IMR-90 (cell line): ENCODE measurements at regions not wholly inside any gene's neighbourhood (a gene's known extent, or its start where the extent isn't known, plus 50 kb on each side); places are given as distances from the start of the nearest gene placed in this dataset.

Experiments used
- ATAC-seq: fragments of 200-7000 bp; cut with Tn5 transposase; 2 replicates; pipeline ENCODE4 v1.9.1; 2020; ENCODE audit warnings: low read depth, mild to moderate bottlenecking, moderate library complexity
- BruUV-seq: library from RNA; stranded (reverse); fragments of 400-500 nt; replicated peaks from 2 replicates; lab custom pipeline; 2021; lab: Mats Ljungman, UMichigan
- CTCF ChIA-PET: fragments of 300-600 bp; formaldehyde crosslinking; extraction: SDS; loops from one replicate; lab custom pipeline; 2021; ENCODE audit warnings: antibody characterized with exemption; lab: Yijun Ruan, JAX
- POLR2A ChIA-PET: fragments of 300-600 bp; sonication (Branson Sonifier 250); formaldehyde crosslinking; loops from one replicate; lab custom pipeline; 2022; ENCODE audit warnings: antibody characterized with exemption; ENCODE audit not compliant: unreplicated experiment; lab: Charles Lee
- DNase-seq: peaks from one replicate; pipeline ENCODE4 v3.0.0; 2013
- H2AFZ ChIP-seq: replicated peaks from 2 replicates; pipeline ENCODE3; 2013; ENCODE audit warnings: low read length, mild to moderate bottlenecking; ENCODE audit not compliant: poor library complexity
- H2AK5ac ChIP-seq: 2 replicates; pipeline ENCODE4 v1.6.1; 2013; ENCODE audit warnings: low read depth, low read length, inconsistent platforms
- H2AK9ac ChIP-seq: replicated peaks from 2 replicates; pipeline ENCODE3; 2013; ENCODE audit warnings: mild to moderate bottlenecking, low read depth, low read length, moderate library complexity; ENCODE audit not compliant: poor library complexity
- H2BK120ac ChIP-seq: 2 replicates; pipeline ENCODE4 v1.6.1; 2013; ENCODE audit warnings: low read depth, low read length, inconsistent platforms
- H2BK15ac ChIP-seq: 3 replicates; pipeline ENCODE4 v1.6.1; 2013; ENCODE audit warnings: low read depth, low read length, inconsistent platforms
- H2BK20ac ChIP-seq: 2 replicates; pipeline ENCODE4 v1.6.1; 2013; ENCODE audit warnings: low read depth, mild to moderate bottlenecking, inconsistent platforms, low read length, moderate library complexity
- H2BK5ac ChIP-seq: 2 replicates; pipeline ENCODE4 v1.6.1; 2013; ENCODE audit warnings: mild to moderate bottlenecking, low read depth, low read length, inconsistent platforms; ENCODE audit not compliant: poor library complexity, severe bottlenecking
- H3K14ac ChIP-seq: replicated peaks from 2 replicates; pipeline ENCODE4 v1.6.1; 2013; ENCODE audit warnings: low read depth, low read length, inconsistent platforms
- H3K18ac ChIP-seq: 2 replicates; pipeline ENCODE4 v1.6.1; 2013; ENCODE audit warnings: low read depth, low read length, control low read depth
- H3K23ac ChIP-seq: 2 replicates; pipeline ENCODE4 v1.6.1; 2013; ENCODE audit warnings: low read depth, low read length, inconsistent platforms
- H3K27ac ChIP-seq: 2 replicates; pipeline ENCODE4 v1.5.1; 2013; ENCODE audit warnings: mild to moderate bottlenecking, control low read depth, low read length; ENCODE audit not compliant: insufficient read depth
- H3K27me3 ChIP-seq: 2 replicates; pipeline ENCODE4 v1.6.1; 2013; ENCODE audit warnings: low read length; ENCODE audit not compliant: control insufficient read depth, insufficient read depth
- H3K36me3 ChIP-seq: 2 replicates; pipeline ENCODE4 v1.6.1; 2013; ENCODE audit warnings: low read length, mixed read lengths; ENCODE audit not compliant: control insufficient read depth, insufficient read depth
- H3K4ac ChIP-seq: 2 replicates; pipeline ENCODE4 v1.6.1; 2013; ENCODE audit warnings: low read depth, low read length, inconsistent platforms
- H3K4me1 ChIP-seq: 2 replicates; pipeline ENCODE4 v1.6.1; 2013; ENCODE audit warnings: low read length, mixed read lengths; ENCODE audit not compliant: control insufficient read depth, insufficient read depth
- H3K4me2 ChIP-seq: 2 replicates; pipeline ENCODE4 v1.6.1; 2013; ENCODE audit warnings: low read depth, mild to moderate bottlenecking, control low read depth, low read length, moderate library complexity
- H3K4me3 ChIP-seq: 2 replicates; pipeline ENCODE4 v1.5.1; 2013; ENCODE audit warnings: low read depth, mild to moderate bottlenecking, control low read depth, low read length, moderate library complexity; ENCODE audit not compliant: insufficient read depth
- H3K56ac ChIP-seq: 2 replicates; pipeline ENCODE4 v1.6.1; 2013; ENCODE audit warnings: low read length, inconsistent platforms; ENCODE audit not compliant: insufficient read depth; ENCODE audit errors: extremely low read depth
- H3K79me1 ChIP-seq, 2 experiments: 2 replicates each; pipeline ENCODE4 v1.6.1; 2013; ENCODE audit warnings: low read length in 2 of 2, inconsistent platforms in 1 of 2, low read depth in 1 of 2
- H3K9ac ChIP-seq: 2 replicates; pipeline ENCODE4 v1.6.1; 2013; ENCODE audit warnings: low read depth, low read length, control low read depth
- H3K9me1 ChIP-seq: 2 replicates; pipeline ENCODE4 v1.6.1; 2013; ENCODE audit warnings: low read length, inconsistent platforms; ENCODE audit not compliant: insufficient read depth
- H3K9me3 ChIP-seq: 2 replicates; pipeline ENCODE4 v1.6.1; 2013; ENCODE audit warnings: low read length; ENCODE audit not compliant: control insufficient read depth, insufficient read depth
- H4K20me1 ChIP-seq: 2 replicates; pipeline ENCODE4 v1.6.1; 2013; ENCODE audit warnings: low read length, inconsistent platforms; ENCODE audit not compliant: insufficient read depth
- H4K5ac ChIP-seq: 2 replicates; pipeline ENCODE4 v1.6.1; 2013; ENCODE audit warnings: mild to moderate bottlenecking, low read depth, low read length, control low read depth
- H4K8ac ChIP-seq, 2 experiments: 2 replicates each; pipeline ENCODE4 v1.6.1; 2013; ENCODE audit warnings: low read depth in 2 of 2, low read length in 2 of 2, control low read depth in 1 of 2, inconsistent platforms in 1 of 2
- H4K91ac ChIP-seq: 2 replicates; pipeline ENCODE4 v1.6.1; 2013; ENCODE audit warnings: low read depth, low read length, inconsistent platforms; ENCODE audit not compliant: insufficient read depth
- BHLHE40 ChIP-seq: fragments of 150-350 bp; IDR thresholded peaks from 2 replicates; pipeline ENCODE4 v1.6.1; 2016; ENCODE audit warnings: mild to moderate bottlenecking, low read depth, low read length
- CEBPB ChIP-seq: IDR thresholded peaks from 2 replicates; pipeline ENCODE4 v1.6.1; 2012; ENCODE audit warnings: low read depth, low read length, improper control_type of control experiment
- FOS ChIP-seq: fragments of 150-350 bp; IDR thresholded peaks from 2 replicates; pipeline ENCODE4 v1.6.1; 2016; ENCODE audit warnings: low read depth, low read length
- MAFK ChIP-seq: IDR thresholded peaks from 2 replicates; pipeline ENCODE4 v1.6.1; 2012; ENCODE audit warnings: low read depth, low read length, improper control_type of control experiment
- MAZ ChIP-seq: IDR thresholded peaks from 2 replicates; pipeline ENCODE4 v1.6.1; 2012; ENCODE audit warnings: low read depth, mild to moderate bottlenecking, low read length, improper control_type of control experiment, moderate library complexity, borderline replicate concordance
- NFE2L2 ChIP-seq: fragments of 150-350 bp; IDR thresholded peaks from 2 replicates; pipeline ENCODE4 v1.6.1; 2016; ENCODE audit warnings: low read depth, mild to moderate bottlenecking, low read length
- POLR2A ChIP-seq: IDR thresholded peaks from 2 replicates; pipeline ENCODE4 v1.6.1; 2012; ENCODE audit warnings: mild to moderate bottlenecking, low read depth, low read length
- RCOR1 ChIP-seq: IDR thresholded peaks from 2 replicates; pipeline ENCODE4 v1.6.1; 2012; ENCODE audit warnings: mild to moderate bottlenecking, low read length, improper control_type of control experiment; ENCODE audit not compliant: insufficient replicate concordance
- RFX5 ChIP-seq: IDR thresholded peaks from 2 replicates; pipeline ENCODE4 v1.8.0; 2012; ENCODE audit warnings: low read depth, mild to moderate bottlenecking, low read length, moderate library complexity
- WGBS, 2 experiments: methylation state at CpG; one replicate each; pipeline versions ENCODE4 v1.1.5 to v1.1.7; 2013; ENCODE audit warnings: missing lambda C conversion rate in 2 of 2; ENCODE audit not compliant: insufficient read length in 1 of 2; ENCODE audit errors: extremely low coverage in 2 of 2; 5-methylcytosine and 5-hydroxymethylcytosine counted together
- dilution Hi-C: fragments of 300-500 bp; cut with HindIII; formaldehyde crosslinking; loops from one replicate; pipeline ENCODE4 v1.14.3; 2018; ENCODE audit warnings: low sequenced_read_pairs; ENCODE audit not compliant: unreplicated experiment
- in situ Hi-C: fragments of 300-500 bp; cut with MboI; formaldehyde crosslinking; loops from 3 replicates; pipeline ENCODE4 v1.14.3; 2019; ENCODE audit warnings: low sequenced_read_pairs, inconsistent platforms, mixed read lengths
- intact Hi-C: fragments of 100-400 bp; cut with micrococcal nuclease; formaldehyde crosslinking; loops from 2 replicates; pipeline ENCODE4 v1.10.0; 2022
- TF ChIP-seq, protein P1 (sequence below): fragments of 150-350 bp; IDR thresholded peaks from 2 replicates; pipeline ENCODE4 v1.6.1; 2016; ENCODE audit warnings: low read depth, mild to moderate bottlenecking, low read length, moderate library complexity, borderline replicate concordance

GRCh38 chr21:35197992-35198431, 148.9 kb upstream of the RUNX1 start:
- peak overlapping the region; percentile 3; the same call in 1 of the 2 replicates for H3K4me2 ChIP-seq
- H3K23ac ChIP-seq: 0 out of 2 replicates have a peak overlapping the region, but pooled peaks have one; percentile 9
- H3K27ac ChIP-seq: no peak overlapping the region
- no peak overlapping the region for H4K8ac ChIP-seq
- H4K20me1 ChIP-seq: no peaks in the 10 kb centered on the region
- peak overlapping the region; percentile 10; the same call in 1 of the 2 replicates for H2BK20ac ChIP-seq
- peak; percentile 96 for DNase-seq
- peak; percentile 62 for TF ChIP-seq NFE2L2
- peak; percentile 45; the same call in 1 of the 2 replicates for TF ChIP-seq CEBPB
- no peak for TF ChIP-seq MAZ
- peak; percentile 48; the same call in 1 of the 2 replicates for TF ChIP-seq MAFK
- TF ChIP-seq RCOR1: peak; percentile 23
- TF ChIP-seq POLR2A: no peak
- TF ChIP-seq BHLHE40: peak; percentile 32; the same call in 1 of the 2 replicates
- TF ChIP-seq, protein P1, sequence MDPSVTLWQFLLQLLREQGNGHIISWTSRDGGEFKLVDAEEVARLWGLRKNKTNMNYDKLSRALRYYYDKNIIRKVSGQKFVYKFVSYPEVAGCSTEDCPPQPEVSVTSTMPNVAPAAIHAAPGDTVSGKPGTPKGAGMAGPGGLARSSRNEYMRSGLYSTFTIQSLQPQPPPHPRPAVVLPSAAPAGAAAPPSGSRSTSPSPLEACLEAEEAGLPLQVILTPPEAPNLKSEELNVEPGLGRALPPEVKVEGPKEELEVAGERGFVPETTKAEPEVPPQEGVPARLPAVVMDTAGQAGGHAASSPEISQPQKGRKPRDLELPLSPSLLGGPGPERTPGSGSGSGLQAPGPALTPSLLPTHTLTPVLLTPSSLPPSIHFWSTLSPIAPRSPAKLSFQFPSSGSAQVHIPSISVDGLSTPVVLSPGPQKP: no peak
- peak; percentile 72 for TF ChIP-seq FOS
- TF ChIP-seq RFX5: no peak
- dilution Hi-C loops: no loop called here
- no TSS peak for BruUV-seq
- H3K27me3 ChIP-seq: no peaks in the 10 kb centered on the region
- no peaks in the 10 kb centered on the region for H3K36me3 ChIP-seq
- H2BK15ac ChIP-seq: 0 out of 3 replicates have a peak overlapping the region, but pooled peaks have one; percentile 16
- peak overlapping the region; percentile 63; the same call in 1 of the 2 replicates for H3K18ac ChIP-seq
- in situ Hi-C loops: no loop called here
- H2AK5ac ChIP-seq: no peak overlapping the region
- ChIA-PET POLR2A (no interaction called here), CTCF (interaction anchor here (0.5 to 0.7 kb wide), 2 partner anchors 56 to 206 kb away, joined by 3 to 4 read pairs; no protein-coding TSS in a partner anchor)
- peak overlapping the region; percentile 22; the same call in 1 of the 2 replicates for H3K4ac ChIP-seq
- H4K5ac ChIP-seq: no peak overlapping the region
- no peak overlapping the region for H2AFZ ChIP-seq
- intact Hi-C loops: no loop called here
- no peaks in the 10 kb centered on the region for H3K9me3 ChIP-seq
- no peak overlapping the region for H3K4me3 ChIP-seq
- no peak overlapping the region; the same call in 1 of the 2 replicates for H3K14ac ChIP-seq
- H3K9ac ChIP-seq: no peak overlapping the region
- peaks cover 7% of the 10 kb centered on the region for H3K4me1 ChIP-seq
- peak; percentile 83 for ATAC-seq
- WGBS, 2 experiments: no CpG with 5 or more reads among the region's 3 CpGs
- H4K91ac ChIP-seq: no peak overlapping the region
- H3K79me1 ChIP-seq: 0 out of 4 replicates have a peak, but pooled peaks cover 0 to 6% of the 10 kb centered on the region in 2 experiments
- peak overlapping the region; percentile 90 for H2BK5ac ChIP-seq
- no peak overlapping the region for H2AK9ac ChIP-seq
- H3K56ac ChIP-seq: no peak overlapping the region; the same call in 1 of the 2 replicates
- peak overlapping the region; percentile 76 for H2BK120ac ChIP-seq
- peaks cover 5% of the 10 kb centered on the region; the same call in 1 of the 2 replicates for H3K9me1 ChIP-seq
